ENCODE measurements at regions not wholly inside any gene's neighbourhood (a gene's known extent, or its start where the extent isn't known, plus 50 kb on each side); places are given as distances from the start of the nearest gene placed in this dataset.

DNA sequence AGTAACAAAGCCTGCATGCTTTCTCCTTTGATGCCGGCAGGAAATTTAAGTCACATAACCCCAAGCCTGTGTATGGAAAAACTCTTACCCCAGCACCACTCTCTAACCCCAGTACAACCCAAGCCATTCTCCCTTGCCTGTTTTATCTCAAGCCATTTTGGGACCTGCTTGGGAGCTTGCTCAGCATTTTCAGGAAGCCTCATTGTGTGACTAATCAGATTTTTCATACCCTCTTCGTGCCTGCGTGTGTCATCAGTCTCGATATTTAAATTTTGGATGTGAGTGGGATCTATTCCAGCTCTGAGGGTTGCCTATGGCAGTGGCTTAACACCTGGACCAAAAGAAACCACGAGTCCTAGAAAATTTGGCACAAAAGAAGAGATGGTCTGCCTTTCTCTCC, 426.2 kb downstream of the SQOR start:
- no peaks in the 10 kb centered on the region for H3K9me3 ChIP-seq (ENCODE audit: control insufficient read depth in 1 of 2, low read length in 2 of 2)
- intact Hi-C loops (cut with micrococcal nuclease), result no loop called here
- ChIA-PET POLR2A (ENCODE audit: partially characterized antibody) (no interaction called here), CTCF (ENCODE audit: partially characterized antibody) (no interaction called here)
- H3K4me3 Mint-ChIP-seq, result no peak overlapping the region
- H3K36me3 Mint-ChIP-seq, result no peaks in the 10 kb centered on the region
- H3K4me1 ChIP-seq (ENCODE audit: insufficient read depth, low read length), result no peaks in the 10 kb centered on the region
- peaks cover 0 to 5% (median 3%) of the 10 kb centered on the region in 8 donors for H3K9me3 Mint-ChIP-seq
- H3K27ac ChIP-seq (ENCODE audit: low read depth, low read length), result no peak overlapping the region
- H3K4me1 Mint-ChIP-seq, result no peaks in the 10 kb centered on the region
- H3K27me3 ChIP-seq (ENCODE audit: insufficient read depth, low read length), result no peaks in the 10 kb centered on the region
- no peak overlapping the region for H3K27ac Mint-ChIP-seq
- H3K4me3 ChIP-seq (ENCODE audit: low read length in 2 of 2), result no peak overlapping the region
- no peaks in the 10 kb centered on the region for H3K27me3 Mint-ChIP-seq
- DNase-seq, result no peak
- H3K36me3 ChIP-seq (ENCODE audit: insufficient read depth, low read length), result no peaks in the 10 kb centered on the region

DNA sequence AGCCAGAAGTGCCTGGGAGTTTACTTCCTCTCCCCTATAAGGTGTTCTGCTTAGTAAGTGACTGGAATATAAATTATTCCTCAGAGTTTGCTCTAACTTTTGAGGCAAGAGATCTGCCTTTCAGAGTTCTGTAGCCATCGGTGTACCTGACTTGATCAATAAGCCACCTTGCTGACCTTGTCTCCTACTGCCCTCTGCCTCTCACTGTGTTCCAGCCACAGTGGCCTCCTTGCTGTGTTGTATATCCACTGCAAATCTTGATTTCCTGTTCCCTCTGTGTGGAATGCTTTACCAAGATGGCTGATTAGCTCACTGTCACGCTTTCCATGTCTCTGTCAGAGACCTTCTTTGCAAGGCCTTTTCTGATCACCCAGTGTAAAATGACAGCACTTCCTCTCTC, 442.4 kb downstream of the SQOR start:
- Histone ChIP-seq H3K4me1 (ENCODE audit: insufficient read depth, low read length) (no peaks in the 10 kb centered on the region), H3K27ac (ENCODE audit: low read depth, low read length) (no peak overlapping the region), H3K4me3 (ENCODE audit: low read length in 2 of 2) (no peak overlapping the region), H3K9me3 (ENCODE audit: control insufficient read depth in 1 of 2, low read length in 2 of 2) (no peaks in the 10 kb centered on the region), H3K27me3 (ENCODE audit: insufficient read depth, low read length) (no peaks in the 10 kb centered on the region), H3K36me3 (ENCODE audit: insufficient read depth, low read length) (no peaks in the 10 kb centered on the region)
- no peak overlapping the region for H3K4me3 Mint-ChIP-seq
- intact Hi-C loops (cut with micrococcal nuclease), result no loop called here
- no peak for DNase-seq
- no peak overlapping the region for H3K27ac Mint-ChIP-seq
- no peaks in the 10 kb centered on the region for H3K27me3 Mint-ChIP-seq
- peaks cover 0 to 3% (median under 1%) of the 10 kb centered on the region in 8 donors for H3K9me3 Mint-ChIP-seq
- no peaks in the 10 kb centered on the region for H3K36me3 Mint-ChIP-seq
- CTCF ChIA-PET (ENCODE audit: partially characterized antibody), result no interaction called here
- no peaks in the 10 kb centered on the region for H3K4me1 Mint-ChIP-seq
- POLR2A ChIA-PET (ENCODE audit: partially characterized antibody), result no interaction called here

DNA sequence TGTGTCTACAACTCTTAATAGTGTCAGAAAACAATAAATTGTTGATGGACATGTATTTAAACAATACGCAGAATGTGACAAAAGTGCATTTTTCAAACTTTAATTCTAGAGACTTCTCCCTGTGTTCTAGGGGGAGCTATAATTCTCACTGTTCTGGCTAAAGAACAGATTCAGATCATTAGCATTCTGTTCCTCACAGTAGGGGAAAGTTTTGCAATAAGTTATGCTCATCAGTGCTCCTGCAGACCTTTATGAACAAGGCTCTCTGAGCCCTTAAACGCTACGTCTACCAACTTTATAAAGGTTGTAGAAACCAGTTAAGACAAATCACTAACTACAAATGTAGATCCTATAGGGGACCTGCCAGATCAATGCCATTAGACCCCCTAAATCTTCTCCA, 444.2 kb downstream of the SQOR start:
- H3K4me1 ChIP-seq (ENCODE audit: insufficient read depth, low read length), result no peaks in the 10 kb centered on the region
- no peak overlapping the region for H3K4me3 ChIP-seq (ENCODE audit: low read length in 2 of 2)
- H3K27ac ChIP-seq (ENCODE audit: low read depth, low read length), result no peak overlapping the region
- POLR2A ChIA-PET (ENCODE audit: partially characterized antibody), result no interaction called here
- no peaks in the 10 kb centered on the region for H3K4me1 Mint-ChIP-seq
- H3K9me3 ChIP-seq (ENCODE audit: control insufficient read depth in 1 of 2, low read length in 2 of 2), result no peaks in the 10 kb centered on the region
- H3K27me3 ChIP-seq (ENCODE audit: insufficient read depth, low read length), result no peaks in the 10 kb centered on the region
- no peak for DNase-seq
- H3K27me3 Mint-ChIP-seq, result no peaks in the 10 kb centered on the region
- H3K4me3 Mint-ChIP-seq, result no peak overlapping the region
- CTCF ChIA-PET (ENCODE audit: partially characterized antibody), result no interaction called here
- intact Hi-C loops (cut with micrococcal nuclease), result no loop called here
- no peaks in the 10 kb centered on the region for H3K36me3 Mint-ChIP-seq
- peaks cover 0 to 3% (median 0%) of the 10 kb centered on the region in 8 donors for H3K9me3 Mint-ChIP-seq
- H3K27ac Mint-ChIP-seq, result no peak overlapping the region
- H3K36me3 ChIP-seq (ENCODE audit: insufficient read depth, low read length), result no peaks in the 10 kb centered on the region

DNA sequence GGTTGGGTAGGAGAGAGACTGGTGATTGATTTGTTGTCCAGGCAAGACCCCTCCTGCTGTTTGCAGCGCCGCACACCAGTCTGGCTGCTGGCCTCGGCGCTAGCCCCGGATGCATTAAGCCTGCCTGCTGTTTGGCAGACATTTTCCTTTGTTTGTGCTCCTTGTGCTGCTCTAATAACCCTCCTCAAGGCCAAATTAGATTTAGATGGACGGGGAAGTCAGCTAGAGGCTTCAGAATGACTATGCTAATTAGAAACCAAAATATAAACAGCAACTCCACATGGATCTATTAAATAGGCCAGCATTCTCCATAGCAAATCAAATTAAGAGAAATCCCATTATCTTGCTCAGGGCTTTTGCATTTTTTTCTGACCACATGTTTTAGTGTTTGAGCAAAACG, 445.2 kb downstream of the SQOR start:
- Mint-ChIP-seq H3K27ac (no peak overlapping the region), H3K36me3 (no peaks in the 10 kb centered on the region), H3K9me3 (peaks cover 0 to 3% (median 0%) of the 10 kb centered on the region in 8 donors), H3K27me3 (no peaks in the 10 kb centered on the region), H3K4me1 (no peaks in the 10 kb centered on the region), H3K4me3 (no peak overlapping the region)
- no peaks in the 10 kb centered on the region for H3K9me3 ChIP-seq (ENCODE audit: control insufficient read depth in 1 of 2, low read length in 2 of 2)
- H3K4me3 ChIP-seq (ENCODE audit: low read length in 2 of 2), result no peak overlapping the region
- intact Hi-C loops (cut with micrococcal nuclease), result no loop called here
- no peak for DNase-seq
- no peaks in the 10 kb centered on the region for H3K27me3 ChIP-seq (ENCODE audit: insufficient read depth, low read length)
- H3K36me3 ChIP-seq (ENCODE audit: insufficient read depth, low read length), result no peaks in the 10 kb centered on the region
- POLR2A ChIA-PET (ENCODE audit: partially characterized antibody), result no interaction called here
- no peak overlapping the region for H3K27ac ChIP-seq (ENCODE audit: low read depth, low read length)
- CTCF ChIA-PET (ENCODE audit: partially characterized antibody), result no interaction called here
- no peaks in the 10 kb centered on the region for H3K4me1 ChIP-seq (ENCODE audit: insufficient read depth, low read length)

DNA sequence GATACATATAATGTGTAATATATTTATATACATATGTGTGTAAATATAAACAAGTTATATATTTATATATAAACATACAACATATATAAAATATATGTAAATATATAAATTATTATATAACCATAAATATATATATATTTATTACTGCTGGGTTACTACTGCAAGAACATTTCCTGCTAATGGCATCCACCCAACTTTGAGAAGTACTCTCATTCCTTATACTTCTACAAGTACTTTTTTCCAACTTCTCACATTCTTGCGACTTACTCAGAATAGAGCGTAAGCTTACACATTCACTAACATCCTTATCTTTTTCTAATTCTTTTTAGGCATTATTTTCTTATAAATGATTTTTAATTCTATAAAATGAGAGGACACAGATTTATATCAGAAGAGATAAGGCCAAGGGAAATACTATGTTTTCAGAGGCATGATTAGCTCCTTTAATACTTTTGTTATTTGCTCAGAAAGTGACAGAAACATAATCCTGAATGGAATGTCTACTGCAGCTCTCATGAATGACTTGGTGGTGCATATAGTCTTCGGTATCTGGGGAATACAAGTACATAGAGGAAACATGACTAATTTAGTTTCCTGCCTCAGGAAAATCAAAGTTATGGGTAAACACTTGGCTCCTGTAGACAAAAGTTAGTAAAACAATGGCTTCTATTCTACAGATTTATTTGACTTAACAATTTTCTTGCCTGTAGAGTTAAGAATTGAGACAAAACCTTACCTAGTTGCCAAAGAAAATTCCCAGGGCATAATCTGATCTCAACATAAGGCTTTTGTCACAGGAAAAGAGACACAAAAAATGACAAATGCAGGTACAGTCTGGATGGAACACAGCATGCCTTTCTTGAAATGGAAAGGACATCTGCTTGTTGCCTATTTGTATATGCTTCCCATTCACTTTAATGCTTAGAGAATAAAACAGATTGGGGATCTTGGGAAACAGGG, 453.9 kb downstream of the SQOR start:
- H3K27ac ChIP-seq (ENCODE audit: low read depth, low read length), result no peak overlapping the region
- intact Hi-C loops (cut with micrococcal nuclease), result no loop called here
- Mint-ChIP-seq H3K36me3 (no peaks in the 10 kb centered on the region), H3K27me3 (peaks cover 0 to 4% of the 10 kb centered on the region in 2 donors), H3K27ac (no peak overlapping the region), H3K9me3 (peaks cover 0 to 11% (median 1%) of the 10 kb centered on the region in 8 donors), H3K4me3 (no peak overlapping the region), H3K4me1 (no peaks in the 10 kb centered on the region)
- no peak overlapping the region for H3K4me3 ChIP-seq (ENCODE audit: low read length in 2 of 2)
- POLR2A ChIA-PET (ENCODE audit: partially characterized antibody), result no interaction called here
- CTCF ChIA-PET (ENCODE audit: partially characterized antibody), result no interaction called here
- no peaks in the 10 kb centered on the region for H3K27me3 ChIP-seq (ENCODE audit: insufficient read depth, low read length)
- no peaks in the 10 kb centered on the region for H3K4me1 ChIP-seq (ENCODE audit: insufficient read depth, low read length)
- no peak for DNase-seq
- no peaks in the 10 kb centered on the region for H3K9me3 ChIP-seq (ENCODE audit: control insufficient read depth in 1 of 2, low read length in 2 of 2)
- no peaks in the 10 kb centered on the region for H3K36me3 ChIP-seq (ENCODE audit: insufficient read depth, low read length)

DNA sequence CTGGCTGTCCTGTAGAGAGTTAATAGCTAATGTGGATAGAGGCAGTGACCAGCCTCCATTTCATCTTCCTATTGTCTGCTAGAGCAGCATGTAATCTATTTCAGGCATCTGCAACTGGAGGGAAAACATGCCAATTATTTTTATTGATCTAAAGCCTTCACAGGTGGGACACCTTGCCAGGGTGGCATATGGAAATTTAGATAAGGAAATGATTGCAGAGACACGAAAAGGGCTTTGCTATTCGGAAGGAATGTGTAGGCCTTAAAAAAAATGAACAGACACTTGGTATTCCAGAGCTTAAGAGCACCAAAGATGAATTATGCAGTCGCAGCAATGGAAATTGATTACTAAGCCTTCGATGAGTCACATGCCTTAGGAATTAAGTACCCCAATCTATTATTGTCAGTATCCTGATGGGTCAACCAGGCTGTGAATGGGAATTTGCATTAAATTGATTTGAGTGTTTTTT, 454.7 kb downstream of the SQOR start:
- H3K4me3 ChIP-seq (ENCODE audit: low read length in 2 of 2), result no peak overlapping the region
- Mint-ChIP-seq H3K36me3 (no peaks in the 10 kb centered on the region), H3K27ac (no peak overlapping the region), H3K4me1 (no peaks in the 10 kb centered on the region), H3K4me3 (no peak overlapping the region), H3K9me3 (peaks cover 0 to 11% (median 3%) of the 10 kb centered on the region in 8 donors), H3K27me3 (peaks cover 0 to 4% of the 10 kb centered on the region in 2 donors)
- CTCF ChIA-PET (ENCODE audit: partially characterized antibody), result no interaction called here
- intact Hi-C loops (cut with micrococcal nuclease), result no loop called here
- H3K4me1 ChIP-seq (ENCODE audit: insufficient read depth, low read length), result no peaks in the 10 kb centered on the region
- no peak for DNase-seq
- H3K27me3 ChIP-seq (ENCODE audit: insufficient read depth, low read length), result no peaks in the 10 kb centered on the region
- H3K27ac ChIP-seq (ENCODE audit: low read depth, low read length), result no peak overlapping the region
- no peaks in the 10 kb centered on the region for H3K36me3 ChIP-seq (ENCODE audit: insufficient read depth, low read length)
- POLR2A ChIA-PET (ENCODE audit: partially characterized antibody), result no interaction called here
- H3K9me3 ChIP-seq (ENCODE audit: control insufficient read depth in 1 of 2, low read length in 2 of 2), result no peaks in the 10 kb centered on the region

DNA sequence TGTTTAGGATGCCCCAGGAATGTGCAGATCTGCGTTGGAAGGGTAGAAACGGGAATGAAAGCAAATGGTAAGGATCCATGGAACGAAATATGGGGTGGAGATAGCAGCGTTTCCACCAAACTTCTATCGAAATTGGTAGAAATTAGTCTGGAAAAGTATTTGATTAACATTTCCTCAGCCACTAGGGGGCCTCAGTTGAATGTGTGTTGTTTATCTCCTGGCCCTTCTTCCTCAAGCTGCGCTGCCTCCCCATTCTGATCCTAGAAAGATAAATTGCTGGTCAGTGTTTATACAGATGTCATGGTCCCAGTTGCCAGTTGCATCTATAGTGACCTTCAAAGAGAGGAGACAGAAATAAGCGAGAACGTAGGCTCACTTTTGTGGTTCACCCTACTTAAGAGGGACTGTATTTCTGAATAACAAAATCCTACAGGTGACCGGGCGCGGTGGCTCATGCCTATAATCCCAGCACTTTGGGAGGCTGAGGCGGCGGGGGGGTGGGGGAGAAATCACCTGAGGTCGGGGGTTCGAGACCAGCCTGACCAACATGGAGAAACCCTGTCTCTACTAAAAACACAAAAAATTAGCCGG, 457.1 kb downstream of the SQOR start:
- POLR2A ChIA-PET (ENCODE audit: partially characterized antibody), result no interaction called here

More for the DNA sequence above, 457.1 kb downstream of the SQOR start:
- H3K9me3 ChIP-seq (ENCODE audit: control insufficient read depth in 1 of 2, low read length in 2 of 2), result no peaks in the 10 kb centered on the region
- H3K36me3 ChIP-seq (ENCODE audit: insufficient read depth, low read length), result no peaks in the 10 kb centered on the region
- H3K27me3 ChIP-seq (ENCODE audit: insufficient read depth, low read length), result no peaks in the 10 kb centered on the region
- H3K4me3 Mint-ChIP-seq, result no peak overlapping the region
- no peaks in the 10 kb centered on the region for H3K36me3 Mint-ChIP-seq
- intact Hi-C loops (cut with micrococcal nuclease), result no loop called here
- no peak overlapping the region for H3K27ac Mint-ChIP-seq
- no peak for DNase-seq
- H3K9me3 Mint-ChIP-seq, result peaks cover 0 to 11% (median 4%) of the 10 kb centered on the region in 8 donors
- H3K4me1 ChIP-seq (ENCODE audit: insufficient read depth, low read length), result no peaks in the 10 kb centered on the region
- H3K4me3 ChIP-seq (ENCODE audit: low read length in 2 of 2), result no peak overlapping the region
- CTCF ChIA-PET (ENCODE audit: partially characterized antibody), result no interaction called here
- no peak overlapping the region for H3K27ac ChIP-seq (ENCODE audit: low read depth, low read length)
- H3K27me3 Mint-ChIP-seq, result peaks cover 0 to 4% of the 10 kb centered on the region in 2 donors
- no peaks in the 10 kb centered on the region for H3K4me1 Mint-ChIP-seq
